GM12875 (cell line): ENCODE measurements at regions not wholly inside any gene's neighbourhood (a gene's known extent, or its start where the extent isn't known, plus 50 kb on each side); places are given as distances from the start of the nearest gene placed in this dataset.

ENCODE experiments used
- H3K4me3 ChIP-seq: one replicate; pipeline ENCODE4 v1.5.1; 2011; ENCODE audit warnings: low read depth, low read length, control low read depth
- CTCF ChIP-seq: IDR thresholded peaks from 2 replicates; pipeline ENCODE4 v1.5.1; 2011; ENCODE audit warnings: low read depth, mild to moderate bottlenecking, control low read depth, inconsistent platforms, low read length, moderate library complexity, borderline replicate concordance; ENCODE audit not compliant: insufficient read depth

- no peak overlapping the region for H3K4me3 ChIP-seq
- no peak for TF ChIP-seq CTCF
Observed at GRCh38 chr4:162409048-162409447, 245.2 kb upstream of the FSTL5 start.

GRCh38 chr4:162408309-162408708, 244.5 kb upstream of the FSTL5 start:
- no peak overlapping the region for H3K4me3 ChIP-seq
- no peak for TF ChIP-seq CTCF

DNA sequence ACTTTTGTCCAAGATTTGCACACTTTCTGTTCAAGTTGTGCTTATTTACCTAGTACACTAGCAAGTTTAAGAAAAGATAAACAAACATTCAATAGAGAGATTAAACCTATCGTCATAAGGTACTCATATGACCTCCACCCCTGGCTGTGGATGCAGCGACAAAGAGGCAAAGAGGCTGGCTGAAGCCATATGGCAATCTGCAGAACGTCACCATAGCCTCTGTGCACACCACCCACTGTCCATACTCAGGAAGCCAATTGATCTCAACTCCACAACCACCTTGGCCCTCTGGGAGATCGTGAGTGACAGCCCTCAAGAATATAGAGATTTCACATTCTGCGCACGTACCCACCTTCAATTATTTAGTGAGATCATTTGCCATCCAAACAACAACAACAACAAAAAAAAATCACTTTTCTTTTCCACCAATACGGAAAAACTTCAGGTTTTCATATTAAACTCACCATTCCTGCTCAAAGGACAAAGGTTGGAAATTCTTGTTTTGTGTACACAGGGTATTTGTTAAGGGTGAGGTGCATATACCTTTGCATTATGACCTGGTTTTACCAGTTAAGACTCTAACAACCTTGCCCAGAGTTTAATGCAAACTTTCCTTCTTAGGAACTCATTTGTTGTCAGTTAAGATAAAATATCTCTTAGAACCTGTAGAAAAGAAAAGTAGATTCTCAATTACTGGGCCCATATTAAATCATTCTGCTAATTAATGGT, 243.0 kb upstream of the FSTL5 start:
- TF ChIP-seq CTCF = no peak
- H3K4me3 ChIP-seq = no peak overlapping the region

GRCh38 chr4:162403932-162404331, 240.1 kb upstream of the FSTL5 start:
- no peak overlapping the region for H3K4me3 ChIP-seq
- no peak for TF ChIP-seq CTCF

- no peak for TF ChIP-seq CTCF
- no peak overlapping the region for H3K4me3 ChIP-seq
Observed at GRCh38 chr4:162403419-162403818, 239.6 kb upstream of the FSTL5 start.

- no peak for TF ChIP-seq CTCF
- no peak overlapping the region for H3K4me3 ChIP-seq
Observed at GRCh38 chr4:162401021-162401420, 237.2 kb upstream of the FSTL5 start.

GRCh38 chr4:162392946-162393345, 229.1 kb upstream of the FSTL5 start:
- no peak for TF ChIP-seq CTCF
- H3K4me3 ChIP-seq = no peak overlapping the region
